Erythroblast (primary cell): ENCODE measurements at regions not wholly inside any gene's neighbourhood (a gene's known extent, or its start where the extent isn't known, plus 50 kb on each side); places are given as distances from the start of the nearest gene placed in this dataset.

Experiments used
- GATA1 ChIP-seq: IDR thresholded peaks from 2 replicates; pipeline ENCODE4 v1.6.1; 2011; ENCODE audit warnings: low read depth, mild to moderate bottlenecking, control low read depth, low read length, moderate library complexity
- POLR2A ChIP-seq: IDR thresholded peaks from 2 replicates; pipeline ENCODE4 v1.6.1; 2011; ENCODE audit warnings: mild to moderate bottlenecking, low read length

- TF ChIP-seq POLR2A: no peak
- TF ChIP-seq GATA1: no peak
Measured at GRCh38 chr3:40741729-40742128, 217.0 kb downstream of the ZNF621 start.
